Neural cell (in vitro differentiated cells): ENCODE measurements at regions not wholly inside any gene's neighbourhood (a gene's known extent, or its start where the extent isn't known, plus 50 kb on each side); places are given as distances from the start of the nearest gene placed in this dataset.

Experiments used
- CTCF ChIP-seq: fragments of 450-650 bp; IDR thresholded peaks from 2 replicates; pipeline ENCODE4 v1.5.1; 2014; ENCODE audit warnings: antibody characterized with exemption, mild to moderate bottlenecking, moderate library complexity; ENCODE audit not compliant: poor library complexity, severe bottlenecking
- EP300 ChIP-seq: fragments of 450-650 bp; conservative IDR thresholded peaks from 2 replicates; pipeline ENCODE4 v1.6.1; 2014; ENCODE audit warnings: antibody characterized with exemption, mild to moderate bottlenecking, moderate library complexity; ENCODE audit not compliant: poor library complexity, severe bottlenecking
- EZH2 ChIP-seq: fragments of 200-600, 300-800 bp; shearing (Covaris generic), sonication (generic); IDR thresholded peaks from 2 replicates; pipeline ENCODE4 v1.6.1; 2014; ENCODE audit warnings: antibody characterized with exemption, low read length, borderline replicate concordance, mild to moderate bottlenecking; ENCODE audit not compliant: insufficient read depth, poor library complexity, severe bottlenecking
- REST ChIP-seq: IDR thresholded peaks from 2 replicates; pipeline ENCODE4 v1.6.1; 2012; ENCODE audit warnings: borderline replicate concordance

GRCh38 chr2:142306131-142306530 is 175.3 kb upstream of the LRP1B start:
- TF ChIP-seq EZH2 (no peak), CTCF (no peak), EP300 (no peak), REST (no peak)
